ENCODE measurements at regions not wholly inside any gene's neighbourhood (a gene's known extent, or its start where the extent isn't known, plus 50 kb on each side); places are given as distances from the start of the nearest gene placed in this dataset.

GRCh38 chr13:84243340-84243739 lies 361.1 kb upstream of the SLITRK1 start:
- TF ChIP-seq POLR2A (IDR thresholded peaks at IDR 0.05) (no peak), POLR2AphosphoS5 (IDR thresholded peaks at IDR 0.05) (no peak), EP300 (IDR thresholded peaks at IDR 0.05) (no peak)
- TF ChIP-seq, protein P1, sequence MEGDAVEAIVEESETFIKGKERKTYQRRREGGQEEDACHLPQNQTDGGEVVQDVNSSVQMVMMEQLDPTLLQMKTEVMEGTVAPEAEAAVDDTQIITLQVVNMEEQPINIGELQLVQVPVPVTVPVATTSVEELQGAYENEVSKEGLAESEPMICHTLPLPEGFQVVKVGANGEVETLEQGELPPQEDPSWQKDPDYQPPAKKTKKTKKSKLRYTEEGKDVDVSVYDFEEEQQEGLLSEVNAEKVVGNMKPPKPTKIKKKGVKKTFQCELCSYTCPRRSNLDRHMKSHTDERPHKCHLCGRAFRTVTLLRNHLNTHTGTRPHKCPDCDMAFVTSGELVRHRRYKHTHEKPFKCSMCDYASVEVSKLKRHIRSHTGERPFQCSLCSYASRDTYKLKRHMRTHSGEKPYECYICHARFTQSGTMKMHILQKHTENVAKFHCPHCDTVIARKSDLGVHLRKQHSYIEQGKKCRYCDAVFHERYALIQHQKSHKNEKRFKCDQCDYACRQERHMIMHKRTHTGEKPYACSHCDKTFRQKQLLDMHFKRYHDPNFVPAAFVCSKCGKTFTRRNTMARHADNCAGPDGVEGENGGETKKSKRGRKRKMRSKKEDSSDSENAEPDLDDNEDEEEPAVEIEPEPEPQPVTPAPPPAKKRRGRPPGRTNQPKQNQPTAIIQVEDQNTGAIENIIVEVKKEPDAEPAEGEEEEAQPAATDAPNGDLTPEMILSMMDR (IDR thresholded peaks at IDR 0.05): no peak

Data from upper lobe of left lung (tissue), 4 donors.